A549 (cell line): ENCODE measurements at regions not wholly inside any gene's neighbourhood (a gene's known extent, or its start where the extent isn't known, plus 50 kb on each side); places are given as distances from the start of the nearest gene placed in this dataset.

Experiments
- CTCF ChIP-seq: fragments of >200 bp; sonication (Bioruptor Twin); formaldehyde crosslinking; IDR thresholded peaks from 3 replicates; pipeline ENCODE4 v1.5.1; 2016
- RCOR1 ChIP-seq: fragments of 150-350 bp; IDR thresholded peaks from 2 replicates; pipeline ENCODE4 v1.6.1; 2014; ENCODE audit warnings: antibody characterized with exemption, low read length, low read depth

- TF ChIP-seq CTCF (no peak), RCOR1 (no peak)
These were observed 615.1 kb downstream of the ANKRD50 start for GRCh38 chr4:124097447-124097846.
